GM12865 (cell line): ENCODE measurements at regions not wholly inside any gene's neighbourhood (a gene's known extent, or its start where the extent isn't known, plus 50 kb on each side); places are given as distances from the start of the nearest gene placed in this dataset.
"Not testable (repeated sequence)": the region's sequence is repeated elsewhere in the genome, so short reads cannot be mapped to it uniquely, and the experiment has no call there.

Experiments
- DNase-seq: peaks from one replicate; pipeline ENCODE4 v3.0.0; 2010; ENCODE audit warnings: low read depth
- H3K4me3 ChIP-seq: 2 replicates; pipeline ENCODE4 v1.5.1; 2011; ENCODE audit warnings: mild to moderate bottlenecking, low read depth, low read length, control low read depth
- TF ChIP-seq, protein P1 (sequence below): IDR thresholded peaks from 2 replicates; pipeline ENCODE4 v1.5.1; 2011; ENCODE audit warnings: low read length, control low read depth, low read depth, inconsistent platforms; ENCODE audit not compliant: insufficient read depth; ENCODE audit errors: missing control alignments

- TF ChIP-seq, protein P1, sequence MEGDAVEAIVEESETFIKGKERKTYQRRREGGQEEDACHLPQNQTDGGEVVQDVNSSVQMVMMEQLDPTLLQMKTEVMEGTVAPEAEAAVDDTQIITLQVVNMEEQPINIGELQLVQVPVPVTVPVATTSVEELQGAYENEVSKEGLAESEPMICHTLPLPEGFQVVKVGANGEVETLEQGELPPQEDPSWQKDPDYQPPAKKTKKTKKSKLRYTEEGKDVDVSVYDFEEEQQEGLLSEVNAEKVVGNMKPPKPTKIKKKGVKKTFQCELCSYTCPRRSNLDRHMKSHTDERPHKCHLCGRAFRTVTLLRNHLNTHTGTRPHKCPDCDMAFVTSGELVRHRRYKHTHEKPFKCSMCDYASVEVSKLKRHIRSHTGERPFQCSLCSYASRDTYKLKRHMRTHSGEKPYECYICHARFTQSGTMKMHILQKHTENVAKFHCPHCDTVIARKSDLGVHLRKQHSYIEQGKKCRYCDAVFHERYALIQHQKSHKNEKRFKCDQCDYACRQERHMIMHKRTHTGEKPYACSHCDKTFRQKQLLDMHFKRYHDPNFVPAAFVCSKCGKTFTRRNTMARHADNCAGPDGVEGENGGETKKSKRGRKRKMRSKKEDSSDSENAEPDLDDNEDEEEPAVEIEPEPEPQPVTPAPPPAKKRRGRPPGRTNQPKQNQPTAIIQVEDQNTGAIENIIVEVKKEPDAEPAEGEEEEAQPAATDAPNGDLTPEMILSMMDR: no peak
- no peak overlapping the region for H3K4me3 ChIP-seq
- DNase-seq: no peak
Measured at GRCh38 chr15:91431041-91431715, 331.1 kb downstream of the SV2B start.

GRCh38 chr15:91435113-91435512 lies 335.1 kb downstream of the SV2B start:
- no peak for DNase-seq
- H3K4me3 ChIP-seq: no peak overlapping the region
- TF ChIP-seq, protein P1: no peak

- TF ChIP-seq, protein P1: no peak
Measured at GRCh38 chr15:91444656-91445055, 344.6 kb downstream of the SV2B start.

GRCh38 chr15:91445695-91446228 lies 345.7 kb downstream of the SV2B start:
- no peak overlapping the region for H3K4me3 ChIP-seq
- DNase-seq: no peak
- TF ChIP-seq, protein P1: no peak

More at GRCh38 chr15:91444656-91445055, 344.6 kb downstream of the SV2B start:
- no peak overlapping the region for H3K4me3 ChIP-seq
- no peak for DNase-seq

- no peak for DNase-seq
- no peak overlapping the region for H3K4me3 ChIP-seq
- TF ChIP-seq, protein P1: no peak
Measured at GRCh38 chr15:91447991-91448644, 348.1 kb downstream of the SV2B start.

DNA sequence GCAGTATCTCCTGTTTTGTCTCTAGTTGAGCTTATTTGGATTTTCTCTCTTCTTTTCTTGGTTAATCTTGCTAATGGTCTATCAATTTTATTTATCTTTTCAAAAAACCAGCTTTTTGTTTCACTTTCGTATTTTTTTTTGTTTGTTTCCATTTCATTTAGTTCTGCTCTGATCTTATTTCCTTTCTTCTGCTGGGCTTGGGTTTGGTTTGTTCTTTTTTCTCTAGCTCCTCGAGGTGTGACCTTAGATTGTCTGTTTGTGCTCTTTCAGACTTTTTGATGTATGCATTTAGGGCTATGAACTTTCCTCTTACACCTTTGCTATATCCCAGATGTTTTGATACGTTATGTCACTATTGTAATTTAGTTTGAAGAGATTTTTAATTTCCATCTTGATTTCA lies 353.3 kb downstream of the SV2B start:
- DNase-seq, H3K4me3 ChIP-seq: not testable (repeated sequence)

- DNase-seq: no peak
- H3K4me3 ChIP-seq: no peak overlapping the region
- TF ChIP-seq, protein P1: no peak
Measured at GRCh38 chr15:91456251-91456718, 356.2 kb downstream of the SV2B start.
